Omental fat pad (tissue), 3 donors: ENCODE measurements at regions not wholly inside any gene's neighbourhood (a gene's known extent, or its start where the extent isn't known, plus 50 kb on each side); places are given as distances from the start of the nearest gene placed in this dataset.
"Not testable (repeated sequence)": the region's sequence is repeated elsewhere in the genome, so short reads cannot be mapped to it uniquely, and the experiment has no call there.

Experiments used
- ATAC-seq: fragments of 150-250 bp; one replicate; pipeline ENCODE4 v1.9.1; 2016; ENCODE audit warnings: mild to moderate bottlenecking, moderate library complexity; ENCODE audit not compliant: low FRiP score
- DNase-seq: peaks from one replicate; pipeline ENCODE4 v3.0.0-alpha.2; 2019; ENCODE audit warnings: low spot score
- CTCF ChIP-seq, 3 donors: fragments of 450-650 bp; IDR thresholded peaks; one replicate each; pipeline ENCODE4 v1.5.1; 2016 to 2017; ENCODE audit warnings: antibody characterized with exemption in 3 of 3, mild to moderate bottlenecking in 3 of 3, moderate library complexity in 2 of 3

DNA sequence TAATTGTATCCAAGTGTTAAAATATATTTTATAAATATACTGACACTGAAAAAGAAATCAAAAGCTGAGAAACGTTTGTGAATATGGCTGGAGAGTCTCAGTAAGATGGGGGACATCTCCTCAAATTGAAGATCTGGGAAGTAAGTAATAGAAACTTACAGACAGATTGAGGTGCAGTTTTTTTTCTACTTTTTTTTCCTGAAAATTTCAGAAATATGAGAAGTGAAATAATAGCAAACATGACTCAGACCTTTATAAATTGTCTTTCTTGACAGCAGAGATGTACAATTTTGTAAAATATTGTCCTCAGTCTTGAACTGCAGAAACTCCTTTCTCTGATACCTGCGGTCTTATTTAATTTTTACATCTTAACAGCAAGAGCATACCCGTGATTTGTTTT, 347.1 kb downstream of the UTRN start:
- no peak for TF ChIP-seq CTCF (IDR thresholded peaks at IDR 0.05)
- ATAC-seq, result no peak
- no peak for DNase-seq

GRCh38 chr6:144633886-144634285, 348.8 kb downstream of the UTRN start:
- TF ChIP-seq CTCF (IDR thresholded peaks at IDR 0.05), result no peak
- DNase-seq (no peak), ATAC-seq (no peak)

DNA sequence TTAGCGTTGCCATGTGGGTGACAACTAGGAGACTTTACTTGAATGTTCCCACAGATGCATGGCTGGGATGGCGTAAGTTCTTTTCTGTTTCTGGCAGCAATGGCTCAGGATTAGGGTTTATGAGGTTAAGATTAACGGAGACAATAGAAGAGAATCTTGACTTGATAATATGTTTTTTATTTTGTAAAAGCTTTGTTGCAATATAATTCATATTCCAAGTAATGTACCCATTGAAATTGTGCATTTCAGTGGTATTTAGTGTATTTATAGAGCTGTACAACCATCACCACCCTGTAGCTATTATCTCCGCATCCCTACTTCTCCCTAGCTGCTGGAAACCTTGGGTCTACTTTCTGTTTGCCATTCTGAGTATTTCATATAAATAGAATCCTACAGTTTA, 349.2 kb downstream of the UTRN start:
- ATAC-seq (no peak), DNase-seq (no peak)
- no peak for TF ChIP-seq CTCF (IDR thresholded peaks at IDR 0.05)

- no peak for TF ChIP-seq CTCF (IDR thresholded peaks at IDR 0.05)
- DNase-seq (no peak), ATAC-seq (no peak)
Observed at GRCh38 chr6:144635051-144635450, 349.9 kb downstream of the UTRN start.

DNA sequence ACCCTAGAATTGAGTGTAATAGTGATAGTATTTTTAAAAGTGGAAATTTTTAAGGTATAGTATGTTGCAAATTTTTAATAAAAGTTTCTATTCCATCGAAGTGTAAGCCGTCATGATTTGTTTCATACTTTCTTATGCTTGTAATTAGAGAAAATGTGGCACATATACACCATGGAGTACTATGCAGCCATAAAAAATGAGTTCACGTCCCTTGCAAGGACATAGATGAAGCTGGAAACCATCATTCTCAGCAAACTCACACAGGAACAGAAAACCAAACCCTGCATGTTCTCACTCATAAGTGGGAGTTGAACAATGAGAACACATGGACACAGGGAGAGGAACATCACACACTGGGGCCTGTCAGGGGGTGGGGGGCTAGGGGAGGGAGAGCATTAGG, 350.9 kb downstream of the UTRN start:
- ATAC-seq, DNase-seq: not testable (repeated sequence)

DNA sequence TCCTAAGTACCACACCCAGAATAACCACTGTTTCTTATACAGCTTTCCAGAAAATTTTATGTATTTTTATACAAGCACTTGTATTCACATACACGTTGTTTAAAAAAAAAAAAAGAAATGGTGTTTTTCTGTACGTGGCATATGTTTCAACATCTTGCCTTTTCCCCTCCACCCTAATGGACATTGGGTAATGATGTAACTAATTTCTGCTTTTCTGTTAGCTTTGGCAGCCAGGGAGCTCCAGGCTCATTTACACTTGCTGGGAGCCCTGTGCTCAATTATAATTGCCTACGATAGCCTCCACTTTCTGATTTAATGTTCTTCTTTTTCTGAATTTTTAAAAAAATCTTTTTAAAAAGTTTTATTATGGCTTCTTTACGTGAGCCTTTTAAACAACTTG, 352.4 kb downstream of the UTRN start:
- TF ChIP-seq CTCF (IDR thresholded peaks at IDR 0.05), result no peak
- no peak for DNase-seq
- no peak for ATAC-seq

- TF ChIP-seq CTCF (IDR thresholded peaks at IDR 0.05), result no peak
- ATAC-seq (no peak), DNase-seq (no peak)
Observed at GRCh38 chr6:144639654-144640053, 354.5 kb downstream of the UTRN start.

DNA sequence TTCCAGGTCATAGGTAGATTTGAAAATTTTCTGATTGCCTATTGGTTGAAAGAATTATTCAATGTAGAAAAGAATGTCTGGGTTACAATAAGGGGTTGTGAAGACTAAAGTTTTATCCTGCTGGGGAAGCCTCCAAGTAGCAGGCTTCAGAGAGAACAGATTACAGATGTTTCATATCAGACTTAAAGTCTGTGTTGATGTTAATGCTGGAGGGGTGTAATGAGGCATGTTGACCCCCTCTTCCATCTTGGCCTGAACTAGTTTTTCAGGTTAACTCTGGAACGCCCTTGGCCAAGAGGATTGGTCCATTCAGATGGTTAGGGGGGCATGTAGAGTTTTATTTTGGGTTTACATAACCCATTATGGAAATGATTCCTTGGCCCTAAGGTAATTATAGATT, 356.2 kb downstream of the UTRN start:
- no peak for TF ChIP-seq CTCF (IDR thresholded peaks at IDR 0.05)
- DNase-seq, result no peak
- no peak for ATAC-seq
